HG03469 (cell line): ENCODE measurements at regions not wholly inside any gene's neighbourhood (a gene's known extent, or its start where the extent isn't known, plus 50 kb on each side); places are given as distances from the start of the nearest gene placed in this dataset.

Experiments
- ATAC-seq: cut with Tn5 transposase; IDR thresholded peaks from one replicate; pipeline ENCODE4 v1.9.1; 2021; ENCODE audit warnings: mild to moderate bottlenecking, moderate library complexity, moderate number of reproducible peaks; ENCODE audit not compliant: unreplicated experiment

- no peak for ATAC-seq
Observed at GRCh38 chr16:73713778-73714495, 582.7 kb upstream of the PSMD7 start.

GRCh38 chr16:73713251-73713650, 583.4 kb upstream of the PSMD7 start:
- no peak for ATAC-seq

- ATAC-seq: no peak
Observed at GRCh38 chr16:73711406-73712080, 585.1 kb upstream of the PSMD7 start.

GRCh38 chr16:73710526-73710925, 586.1 kb upstream of the PSMD7 start:
- ATAC-seq: no peak

GRCh38 chr16:73707863-73708262, 588.8 kb upstream of the PSMD7 start:
- ATAC-seq: no peak

- no peak for ATAC-seq
Observed at GRCh38 chr16:73703891-73704290, 592.7 kb upstream of the PSMD7 start.

GRCh38 chr16:73697336-73697735, 599.3 kb upstream of the PSMD7 start:
- ATAC-seq: no peak

GRCh38 chr16:73692861-73693260, 603.8 kb upstream of the PSMD7 start:
- no peak for ATAC-seq

- ATAC-seq: no peak
Observed at GRCh38 chr16:73683804-73684203, 612.8 kb upstream of the PSMD7 start.

- ATAC-seq: no peak
Observed at GRCh38 chr16:73672135-73672534, 624.2 kb upstream of the ZFHX3 start.

GRCh38 chr16:73670836-73671820, 623.2 kb upstream of the ZFHX3 start:
- ATAC-seq: no peak

GRCh38 chr16:73669535-73670274, 621.8 kb upstream of the ZFHX3 start:
- no peak for ATAC-seq

GRCh38 chr16:73663720-73664119, 615.8 kb upstream of the ZFHX3 start:
- no peak for ATAC-seq

GRCh38 chr16:73636196-73636595, 588.3 kb upstream of the ZFHX3 start:
- ATAC-seq: no peak

GRCh38 chr16:73629011-73629410, 581.1 kb upstream of the ZFHX3 start:
- ATAC-seq: no peak

GRCh38 chr16:73617738-73618137, 569.8 kb upstream of the ZFHX3 start:
- no peak for ATAC-seq

GRCh38 chr16:73616770-73617169, 568.8 kb upstream of the ZFHX3 start:
- ATAC-seq: no peak

- no peak for ATAC-seq
Observed at GRCh38 chr16:73616166-73616753, 568.3 kb upstream of the ZFHX3 start.

GRCh38 chr16:73615071-73615940, 567.4 kb upstream of the ZFHX3 start:
- ATAC-seq: no peak
